Left ventricle myocardium inferior (tissue), 1 donor: ENCODE measurements at regions not wholly inside any gene's neighbourhood (a gene's known extent, or its start where the extent isn't known, plus 50 kb on each side); places are given as distances from the start of the nearest gene placed in this dataset.

Experiments used
- DNase-seq: peaks from one replicate; pipeline ENCODE4 v3.0.0-alpha.2; 2020
- H3K27ac ChIP-seq: fragments of 200-600 bp; replicated peaks from 2 replicates; pipeline ENCODE4 v1.8.0; 2021
- H3K27me3 ChIP-seq: fragments of 200-600 bp; 2 replicates; pipeline ENCODE4 v1.8.0; 2021; ENCODE audit warnings: low read depth
- H3K36me3 ChIP-seq: fragments of 200-600 bp; 2 replicates; pipeline ENCODE4 v1.8.0; 2021
- H3K4me1 ChIP-seq: fragments of 200-600 bp; 2 replicates; pipeline ENCODE4 v1.8.0; 2021
- H3K4me3 ChIP-seq: fragments of 200-600 bp; 2 replicates; pipeline ENCODE4 v1.8.0; 2021; ENCODE audit warnings: mild to moderate bottlenecking, moderate library complexity
- H3K9me3 ChIP-seq: fragments of 200-600 bp; replicated peaks from 2 replicates; pipeline ENCODE4 v1.8.0; 2021
- CTCF ChIP-seq: fragments of 200-600 bp; IDR thresholded peaks from 2 replicates; pipeline ENCODE4 v1.8.0; 2021; ENCODE audit warnings: antibody characterized with exemption, mild to moderate bottlenecking, borderline replicate concordance
- intact Hi-C: fragments of 100-400 bp; cut with micrococcal nuclease; formaldehyde crosslinking; loops from one replicate; pipeline ENCODE4 v1.11.0; 2022
- donor health status: DM: no; HTN: yes; CAD: no; lungs with severe emphysema.

DNA sequence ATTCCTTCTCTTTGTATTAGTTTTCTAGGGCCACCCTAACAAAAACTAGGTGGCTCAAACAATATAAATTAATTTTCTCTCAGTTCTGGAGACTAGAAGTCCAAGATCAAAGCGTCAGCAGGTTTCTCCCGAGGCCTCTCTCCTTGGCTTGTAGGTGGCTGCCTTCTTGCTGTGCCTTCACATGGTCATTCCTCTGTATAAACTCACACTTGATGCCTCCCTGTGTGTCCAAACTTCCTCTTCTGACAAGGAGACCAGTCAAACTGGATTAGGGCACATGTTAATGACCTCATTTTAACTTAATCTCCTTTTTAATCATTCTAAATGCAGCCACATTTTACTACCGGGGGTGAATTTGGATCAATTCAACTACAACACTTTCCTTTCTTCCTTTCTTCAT is 691.1 kb downstream of the DIPK2A start:
- H3K4me1 ChIP-seq = no peaks in the 10 kb centered on the region
- TF ChIP-seq CTCF = no peak
- H3K27ac ChIP-seq = no peak overlapping the region
- H3K9me3 ChIP-seq = peaks cover 18% of the 10 kb centered on the region
- no peaks in the 10 kb centered on the region for H3K36me3 ChIP-seq
- intact Hi-C loops = no loop called here
- no peak for DNase-seq
- H3K27me3 ChIP-seq = no peaks in the 10 kb centered on the region
- no peak overlapping the region for H3K4me3 ChIP-seq

GRCh38 chr3:144663456-144664436 is 692.1 kb downstream of the DIPK2A start:
- no peak for TF ChIP-seq CTCF
- no peak overlapping the region for H3K27ac ChIP-seq
- H3K4me1 ChIP-seq = no peaks in the 10 kb centered on the region
- no peak overlapping the region for H3K4me3 ChIP-seq
- no peaks in the 10 kb centered on the region for H3K27me3 ChIP-seq
- H3K9me3 ChIP-seq = peaks cover 18% of the 10 kb centered on the region
- DNase-seq = no peak
- intact Hi-C loops = no loop called here
- H3K36me3 ChIP-seq = no peaks in the 10 kb centered on the region

DNA sequence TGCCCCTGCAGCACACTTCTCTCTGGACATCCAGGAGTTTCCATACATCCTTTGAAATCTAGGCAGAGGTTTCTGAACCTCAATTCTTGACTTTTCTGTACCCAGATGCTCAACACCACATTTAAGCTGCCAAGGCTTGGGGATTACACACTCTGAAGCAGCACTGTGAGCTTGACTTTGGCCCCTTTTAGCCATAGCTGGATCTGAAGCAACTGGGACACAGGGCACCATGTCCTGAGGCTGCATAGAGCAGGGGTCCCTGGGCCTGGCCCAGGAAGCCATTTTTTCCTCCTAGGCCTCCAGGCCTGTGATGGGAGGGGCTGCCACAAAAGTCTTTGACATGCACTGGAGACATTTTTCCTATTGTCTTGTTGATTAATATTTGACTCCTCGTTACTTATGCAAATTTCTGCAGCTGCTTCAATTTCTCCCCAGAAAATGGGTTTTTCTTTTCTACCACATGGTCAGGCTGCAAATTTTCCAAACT is 694.0 kb downstream of the DIPK2A start:
- intact Hi-C loops = no loop called here
- DNase-seq = no peak
- peaks cover 18% of the 10 kb centered on the region for H3K9me3 ChIP-seq
- H3K27ac ChIP-seq = no peak overlapping the region
- H3K4me1 ChIP-seq = no peaks in the 10 kb centered on the region
- no peaks in the 10 kb centered on the region for H3K36me3 ChIP-seq
- TF ChIP-seq CTCF = no peak
- no peak overlapping the region for H3K4me3 ChIP-seq
- H3K27me3 ChIP-seq = no peaks in the 10 kb centered on the region

DNA sequence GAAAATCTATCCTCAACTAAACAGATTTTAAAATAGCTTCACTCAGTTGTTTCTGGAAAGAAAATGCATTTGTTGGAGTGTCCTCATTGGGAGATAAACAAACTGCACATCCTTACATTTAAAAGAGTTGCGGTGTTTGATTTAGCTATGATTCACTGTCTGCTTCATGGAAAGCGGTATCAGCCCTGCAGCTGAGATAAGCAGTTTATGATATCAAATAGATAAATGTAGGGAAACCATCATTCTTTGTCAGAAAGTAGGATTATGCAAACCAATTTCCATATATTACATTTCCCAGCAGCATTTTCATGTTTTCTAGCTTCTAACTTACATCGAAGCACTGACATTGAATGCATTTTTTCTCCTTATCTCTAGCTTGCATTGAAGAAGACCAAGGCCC is 698.9 kb downstream of the DIPK2A start:
- no peaks in the 10 kb centered on the region for H3K4me1 ChIP-seq
- no peak for DNase-seq
- intact Hi-C loops = no loop called here
- H3K36me3 ChIP-seq = no peaks in the 10 kb centered on the region
- no peak for TF ChIP-seq CTCF
- no peak overlapping the region for H3K4me3 ChIP-seq
- no peak overlapping the region for H3K27ac ChIP-seq
- H3K9me3 ChIP-seq = peaks cover 9% of the 10 kb centered on the region
- no peaks in the 10 kb centered on the region for H3K27me3 ChIP-seq

- Histone ChIP-seq H3K4me3 (no peak overlapping the region), H3K9me3 (no peaks in the 10 kb centered on the region), H3K27me3 (no peaks in the 10 kb centered on the region), H3K27ac (no peak overlapping the region), H3K36me3 (no peaks in the 10 kb centered on the region), H3K4me1 (no peaks in the 10 kb centered on the region)
- DNase-seq = no peak
- TF ChIP-seq CTCF = no peak
- intact Hi-C loops = no loop called here
Observed at GRCh38 chr3:144677103-144677502, 705.5 kb downstream of the DIPK2A start.
